SKM-1 treated with dmso at 0.1 percent for 144 hours (cell line): ENCODE measurements at regions not wholly inside any gene's neighbourhood (a gene's known extent, or its start where the extent isn't known, plus 50 kb on each side); places are given as distances from the start of the nearest gene placed in this dataset.

ENCODE experiments used
- DNase-seq: peaks from one replicate; lab custom pipeline; 2025; ENCODE audit not compliant: unreplicated experiment; lab: John Stamatoyannopoulos, UW

GRCh38 chrY:8202837-8203236 is 1134.4 kb upstream of the TSPY4 start:
- no peak for DNase-seq

DNA sequence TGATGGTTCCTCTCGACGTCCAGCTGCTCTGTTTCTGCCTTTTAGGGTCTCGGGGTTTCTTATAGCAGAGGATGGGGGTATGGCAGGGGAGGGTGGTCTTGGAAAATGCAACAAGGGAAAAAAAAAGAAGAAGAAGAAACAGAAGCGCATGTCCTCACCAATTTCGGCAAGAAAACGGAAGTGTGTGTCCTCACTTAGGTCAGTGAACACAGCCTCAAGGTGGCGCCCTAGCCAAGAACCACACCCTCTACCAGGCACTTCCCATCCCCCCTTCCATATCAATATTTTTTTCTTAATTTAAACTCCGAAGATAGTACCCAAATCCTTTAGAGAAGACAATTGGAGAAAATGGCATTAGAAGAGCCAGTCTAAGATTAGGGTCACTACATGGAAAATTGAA is 1096.1 kb upstream of the TSPY4 start:
- no peak for DNase-seq

- no peak for DNase-seq
Measured at GRCh38 chrY:8273807-8274206, 1063.5 kb upstream of the TSPY4 start.

DNA sequence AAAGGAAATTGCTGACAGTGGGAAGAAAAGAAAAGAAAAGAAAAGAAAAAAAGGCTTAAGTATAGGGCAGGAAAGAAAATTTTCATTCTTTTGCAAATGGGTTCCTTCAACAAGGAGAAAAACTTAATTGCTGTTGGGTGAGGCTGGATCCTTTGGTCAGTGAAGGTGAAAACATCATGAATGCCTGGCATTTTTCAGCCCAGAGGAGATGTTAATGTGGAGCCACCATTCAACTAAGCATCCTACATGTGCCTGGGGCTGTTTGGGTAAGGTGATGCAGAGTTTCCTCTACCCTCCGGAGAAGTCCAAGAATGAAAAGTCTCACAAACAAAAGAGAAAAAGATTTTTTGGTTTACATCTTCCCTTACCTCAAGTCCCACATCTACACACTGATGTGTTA is 1032.2 kb upstream of the TSPY4 start:
- DNase-seq = no peak

DNA sequence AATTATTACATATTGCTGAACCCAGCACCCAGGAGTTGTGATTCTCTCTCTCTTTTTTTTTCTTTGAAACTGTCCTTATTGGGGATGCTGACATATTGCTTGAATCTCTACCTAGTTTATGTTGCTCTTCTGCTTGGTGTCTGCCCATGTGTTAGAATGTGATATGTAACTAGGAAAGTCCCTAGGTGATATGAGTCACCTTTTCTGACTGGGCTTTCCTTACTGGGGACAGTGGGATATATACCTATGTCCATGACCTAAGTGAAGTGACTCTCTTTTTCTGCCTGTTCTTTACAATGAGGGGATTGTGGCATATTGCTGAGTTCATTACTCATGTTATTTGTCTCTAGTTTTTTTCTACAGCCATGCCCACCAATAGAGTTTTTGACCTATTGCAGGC is 1013.2 kb upstream of the TSPY4 start:
- DNase-seq = no peak

GRCh38 chrY:8326944-8327343 is 1010.3 kb upstream of the TSPY4 start:
- DNase-seq = no peak

DNA sequence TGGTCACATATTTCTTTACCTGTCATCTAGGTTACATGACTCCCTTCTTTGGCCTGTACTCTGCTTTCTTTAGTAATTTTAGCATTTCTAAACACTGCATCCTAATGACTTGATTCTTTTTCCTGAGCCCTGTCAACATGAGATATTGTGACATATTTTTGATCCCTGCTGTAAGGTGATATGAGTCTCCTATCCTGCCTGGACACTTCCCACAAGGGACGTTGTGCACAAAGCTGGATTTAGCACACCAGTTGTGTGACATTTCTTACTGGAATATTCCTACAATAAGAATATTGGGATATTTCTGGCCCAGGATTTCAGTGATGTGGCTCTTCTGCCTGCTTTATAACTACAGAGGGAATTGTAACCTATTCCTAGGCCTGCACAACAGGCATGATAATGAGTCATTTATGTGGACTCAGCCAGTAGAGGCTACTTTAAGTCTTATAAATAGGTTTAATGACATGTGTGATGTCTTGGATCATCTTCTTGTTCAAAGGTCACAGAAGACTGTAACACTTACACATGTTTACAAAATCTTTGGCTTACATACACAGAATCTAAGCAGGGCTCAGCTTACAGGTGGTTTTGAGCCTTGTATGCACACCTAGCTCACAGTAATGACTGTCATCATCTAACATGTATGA is 1009.4 kb upstream of the TSPY4 start:
- DNase-seq = no peak

GRCh38 chrY:8329431-8329830 is 1007.8 kb upstream of the TSPY4 start:
- no peak for DNase-seq

DNA sequence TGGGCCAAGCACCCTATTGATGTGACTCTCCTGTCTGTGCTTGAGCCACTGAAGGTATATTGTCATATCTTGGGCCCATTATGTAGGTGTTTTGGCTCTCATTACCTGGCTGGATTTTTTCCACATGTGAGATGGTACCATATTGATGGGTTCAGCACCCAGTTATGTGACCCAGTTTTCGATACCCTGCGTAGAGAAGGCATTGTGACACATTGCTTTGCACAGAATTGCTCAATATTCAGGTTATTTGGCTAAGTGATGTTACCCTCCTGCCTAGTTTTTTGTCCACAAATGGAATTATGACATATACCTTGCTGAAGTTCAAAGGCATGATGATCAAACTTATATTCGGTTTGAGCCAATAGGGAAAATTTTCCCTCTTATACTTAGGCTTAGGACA is 1007.3 kb upstream of the TSPY4 start:
- DNase-seq = no peak

DNA sequence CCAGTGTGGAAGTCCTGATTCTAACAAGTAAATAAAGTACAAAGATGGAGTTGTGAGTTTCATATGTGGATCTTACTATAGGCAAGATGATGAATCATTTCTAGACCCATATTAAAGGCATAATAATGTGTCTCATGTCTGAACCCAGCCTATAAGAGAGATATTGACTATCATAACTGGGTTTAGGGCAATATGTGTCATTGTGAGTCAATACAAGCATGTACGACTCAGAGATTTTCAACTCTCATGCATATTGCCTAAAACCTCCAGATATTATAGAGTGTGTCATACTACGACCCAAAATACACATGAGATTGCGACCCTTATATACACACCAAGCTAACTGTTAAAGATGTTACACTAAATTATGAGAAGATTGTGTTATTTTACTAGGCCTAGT is 1003.9 kb upstream of the TSPY4 start:
- DNase-seq = no peak

DNA sequence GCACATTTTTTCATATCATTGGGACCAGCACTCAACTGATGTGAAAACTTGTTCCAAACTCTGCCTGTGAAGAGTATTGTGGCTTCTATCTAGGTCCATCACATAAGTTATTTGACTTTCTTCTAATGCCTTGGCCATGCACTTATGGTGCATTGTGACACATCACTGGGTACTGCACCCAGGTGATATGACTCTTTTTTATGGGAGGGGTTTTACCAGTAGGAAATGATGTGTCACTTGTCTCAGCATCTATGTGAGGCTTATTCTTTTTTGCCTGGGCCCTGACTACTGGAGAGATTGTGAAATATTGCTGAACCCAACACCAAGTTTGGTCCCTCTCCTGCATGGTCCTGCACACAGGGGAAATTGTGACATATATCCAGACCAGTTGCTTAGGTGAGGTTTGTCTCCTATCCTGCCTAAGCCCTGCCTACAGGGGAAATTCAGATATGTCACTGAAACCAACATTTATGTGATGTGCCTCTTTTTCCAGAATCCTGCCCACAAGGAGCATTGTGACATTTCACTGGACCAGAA is 1001.9 kb upstream of the TSPY4 start:
- DNase-seq = no peak

GRCh38 chrY:8336112-8336774 is 1001.0 kb upstream of the TSPY4 start:
- DNase-seq = no peak

DNA sequence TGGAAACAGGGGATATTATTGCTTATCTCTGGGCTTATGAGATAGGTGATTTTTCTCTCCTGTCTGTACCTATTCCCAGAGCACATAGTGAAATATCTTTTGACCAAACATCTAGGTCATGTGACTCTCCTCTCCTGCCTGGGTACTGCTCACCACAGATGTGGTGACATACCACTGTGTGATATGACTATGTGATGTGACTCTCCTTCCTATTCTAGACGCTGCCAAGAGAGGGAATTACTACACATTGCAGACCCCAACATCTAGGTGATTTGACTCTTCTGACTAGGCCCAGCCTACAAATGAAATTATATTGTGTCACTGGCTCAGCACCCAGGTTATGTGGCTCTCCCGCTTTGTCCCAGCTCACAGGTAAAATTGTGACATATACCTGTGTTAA is 996.3 kb upstream of the TSPY4 start:
- DNase-seq = no peak

DNA sequence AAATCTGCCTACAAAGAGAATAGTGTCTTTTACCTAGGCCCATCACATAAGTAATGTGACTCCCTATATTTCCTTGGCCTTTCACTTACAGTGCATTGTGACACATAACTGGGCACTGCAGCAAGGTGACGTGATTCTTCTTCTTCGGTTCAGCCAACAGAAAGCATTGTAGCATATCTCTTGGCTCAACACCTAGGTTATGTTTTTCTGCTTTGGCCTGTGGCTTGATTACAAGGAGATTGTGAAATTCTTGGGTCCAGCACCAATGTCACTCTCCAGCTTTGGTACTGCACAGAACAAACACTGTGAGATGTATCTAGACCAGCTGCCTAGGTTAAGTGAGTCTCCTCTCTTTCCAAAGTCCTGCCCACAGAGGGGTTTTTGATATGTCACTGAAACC is 995.1 kb upstream of the TSPY4 start:
- DNase-seq = no peak

GRCh38 chrY:8351241-8351640 is 986.0 kb upstream of the TSPY4 start:
- DNase-seq = no peak

GRCh38 chrY:8352201-8352600 is 985.1 kb upstream of the TSPY4 start:
- no peak for DNase-seq

DNA sequence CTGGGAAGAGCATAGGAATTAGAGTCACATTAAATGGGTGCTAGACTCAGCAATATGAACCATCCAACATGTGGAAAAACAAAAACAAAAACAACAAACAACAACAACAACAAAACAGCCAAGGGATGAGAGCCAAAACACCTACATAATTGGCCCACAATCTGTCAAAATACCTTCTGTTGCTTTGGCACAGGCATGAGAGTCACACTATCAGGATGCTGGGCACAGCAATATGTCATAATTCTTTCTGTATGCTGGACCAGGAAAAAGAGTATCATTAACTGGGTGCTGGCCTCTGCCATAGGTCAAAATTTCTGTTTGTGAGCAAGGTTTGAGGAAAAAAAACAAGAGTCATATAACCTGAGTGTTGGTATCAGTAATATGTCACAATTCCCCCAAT is 979.1 kb upstream of the TSPY4 start:
- DNase-seq = no peak

DNA sequence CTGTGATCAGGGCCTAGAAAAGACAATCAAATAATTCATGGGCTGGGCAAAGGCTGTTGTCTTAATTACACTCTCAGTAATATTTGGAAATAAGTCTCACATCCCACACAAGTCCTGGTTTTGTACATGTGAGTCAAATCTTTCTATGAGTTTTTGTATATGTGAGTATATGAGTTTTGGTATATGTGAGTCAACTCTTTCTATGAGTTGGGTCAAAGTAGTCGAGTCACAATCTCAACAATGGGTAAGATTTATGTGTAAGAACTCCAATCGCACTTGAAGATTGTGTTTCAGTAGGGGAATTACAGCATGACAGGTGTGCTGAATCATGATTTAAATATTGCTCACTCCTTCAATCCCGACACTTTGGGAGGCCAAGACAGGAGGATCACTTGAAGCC is 975.5 kb upstream of the TSPY4 start:
- DNase-seq = no peak

- DNase-seq = no peak
Measured at GRCh38 chrY:8377491-8377890, 959.8 kb upstream of the TSPY4 start.

GRCh38 chrY:8379800-8380199 is 957.5 kb upstream of the TSPY4 start:
- DNase-seq = no peak

DNA sequence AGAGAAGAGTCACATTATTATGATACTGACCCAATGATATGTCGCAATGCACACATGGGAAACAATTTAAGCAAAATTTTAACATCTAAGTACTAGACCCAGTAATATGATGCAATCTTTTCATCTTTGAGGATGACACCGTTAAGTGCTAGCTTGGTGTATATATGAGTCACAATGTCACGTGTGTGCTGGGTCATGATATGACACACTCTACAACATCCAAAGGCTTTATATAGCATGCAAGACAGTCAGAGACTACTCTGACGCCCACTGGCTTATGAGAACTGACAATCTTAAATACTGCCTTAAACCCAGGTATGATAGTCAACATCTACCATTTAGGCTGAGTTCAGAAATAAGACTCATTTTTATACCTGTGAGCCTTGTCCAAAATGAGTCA is 955.8 kb upstream of the TSPY4 start:
- DNase-seq = peak; percentile 10

DNA sequence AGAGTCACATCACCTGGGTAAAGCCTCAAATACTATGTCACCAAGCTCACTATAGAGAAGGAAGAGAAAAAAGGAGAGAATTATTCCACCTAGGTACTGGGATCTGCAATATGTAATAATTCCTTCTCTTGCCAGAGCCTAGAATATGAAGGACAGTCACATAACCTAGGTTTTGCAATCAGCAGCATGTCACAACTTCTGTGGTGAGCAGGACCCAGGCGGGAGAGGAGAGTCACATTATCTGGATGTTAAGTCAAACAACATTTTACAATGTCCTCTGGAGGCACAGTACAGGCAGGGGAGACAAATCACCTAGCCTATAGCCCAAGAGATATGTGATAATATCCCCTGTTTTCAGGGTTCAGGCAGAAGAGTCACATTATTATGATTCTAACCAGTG is 951.2 kb upstream of the TSPY4 start:
- DNase-seq = peak; percentile 47

- DNase-seq = no peak
Measured at GRCh38 chrY:8388512-8388911, 948.8 kb upstream of the TSPY4 start.
